Endothelial cell of umbilical vein (primary cell): ENCODE measurements at regions not wholly inside any gene's neighbourhood (a gene's known extent, or its start where the extent isn't known, plus 50 kb on each side); places are given as distances from the start of the nearest gene placed in this dataset.

Experiments
- BruUV-seq: library from RNA; stranded (reverse); fragments of 400-500 nt; replicated peaks from 2 replicates; lab custom pipeline; 2021; lab: Mats Ljungman, UMichigan
- CTCF ChIA-PET: fragments of 300-600, 350-600 bp; sonication (Branson Sonifier 250); formaldehyde crosslinking; loops from one replicate; lab custom pipeline; 2021; ENCODE audit warnings: antibody characterized with exemption, inconsistent platforms; lab: Charles Lee
- POLR2A ChIA-PET: fragments of 300-600, 350-600 bp; sonication (Branson Sonifier 250); formaldehyde crosslinking; loops from one replicate; lab custom pipeline; 2021; ENCODE audit warnings: antibody characterized with exemption, inconsistent platforms; lab: Charles Lee
- DNase-seq: peaks from one replicate; pipeline ENCODE4 v3.0.0-alpha.2; 2011; ENCODE audit warnings: low read depth, low spot score
- FAIRE-seq: peaks from 2 replicates; lab custom pipeline; 2011; peaks lifted over from hg19 to GRCh38; lab: Jason Lieb, UNC
- H2AFZ ChIP-seq: 2 replicates; pipeline ENCODE4 v1.6.0; 2012; ENCODE audit warnings: low read depth, low read length, control low read depth, inconsistent platforms
- H3K27ac ChIP-seq: 2 replicates; pipeline ENCODE4 v1.5.1; 2011; ENCODE audit warnings: low read depth, mild to moderate bottlenecking, control low read depth, low read length, moderate library complexity; ENCODE audit not compliant: insufficient read depth
- H3K27me3 ChIP-seq, 2 experiments: 2 replicates each; pipeline versions ENCODE4 v1.6.0 to v1.6.1; 2011; ENCODE audit warnings: low read length in 2 of 2, mixed read lengths in 1 of 2; ENCODE audit not compliant: control insufficient read depth in 2 of 2, insufficient read depth in 2 of 2
- H3K36me3 ChIP-seq, 2 experiments: 2 replicates in 1 of 2; 3 replicates in 1 of 2; pipeline ENCODE4 v1.5.1; 2011; ENCODE audit warnings: low read length in 2 of 2, mild to moderate bottlenecking in 1 of 2, moderate library complexity in 1 of 2; ENCODE audit not compliant: control insufficient read depth in 2 of 2, insufficient read depth in 2 of 2; ENCODE audit errors: extremely low read depth in 1 of 2
- H3K4me1 ChIP-seq: 3 replicates; pipeline ENCODE4 v1.5.1; 2011; ENCODE audit warnings: mild to moderate bottlenecking, low read length; ENCODE audit not compliant: control insufficient read depth, insufficient read depth; ENCODE audit errors: extremely low read depth
- H3K4me2 ChIP-seq: 2 replicates; pipeline ENCODE4 v1.6.1; 2011; ENCODE audit warnings: low read length, control low read depth, mixed read lengths; ENCODE audit not compliant: insufficient read depth
- H3K4me3 ChIP-seq, 3 experiments: fragments of 200-600 bp in 1 of 3; sonication (generic), shearing (Covaris generic) in 1 of 3; replicated peaks in 1 of 3; 2 replicates each; pipeline ENCODE4 v1.5.1; 2011 to 2016; ENCODE audit warnings: control low read depth in 3 of 3, low read length in 3 of 3, mild to moderate bottlenecking in 2 of 3, inconsistent platforms in 1 of 3, low read depth in 1 of 3, moderate library complexity in 1 of 3; ENCODE audit not compliant: insufficient read depth in 1 of 3
- H3K79me2 ChIP-seq: 2 replicates; pipeline ENCODE4 v1.6.0; 2012; ENCODE audit warnings: low read length, inconsistent platforms; ENCODE audit not compliant: control insufficient read depth, insufficient read depth
- H3K9ac ChIP-seq: replicated peaks from 2 replicates; pipeline ENCODE3; 2011; ENCODE audit warnings: low read length, control low read depth; ENCODE audit not compliant: insufficient read depth; ENCODE audit errors: extremely low read depth
- H3K9me1 ChIP-seq: replicated peaks from 3 replicates; pipeline ENCODE4 v1.6.0; 2011; ENCODE audit warnings: mild to moderate bottlenecking, low read length; ENCODE audit not compliant: control insufficient read depth, insufficient read depth; ENCODE audit errors: extremely low read depth
- H3K9me3 ChIP-seq: replicated peaks from 2 replicates; pipeline ENCODE4 v1.5.1; 2012; ENCODE audit warnings: low read length, inconsistent platforms; ENCODE audit not compliant: control insufficient read depth, insufficient read depth
- H4K20me1 ChIP-seq: replicated peaks from 2 replicates; pipeline ENCODE3; 2011; ENCODE audit warnings: mild to moderate bottlenecking, low read length; ENCODE audit not compliant: control insufficient read depth, insufficient read depth; ENCODE audit errors: extremely low read depth
- EZH2 ChIP-seq: IDR thresholded peaks from 2 replicates; pipeline ENCODE4 v1.6.1; 2012; ENCODE audit warnings: borderline replicate concordance, low read depth, mild to moderate bottlenecking, moderate library complexity, low read length, inconsistent platforms; ENCODE audit not compliant: severe bottlenecking
- FOS ChIP-seq: IDR thresholded peaks from 2 replicates; pipeline ENCODE4 v1.6.1; 2011; ENCODE audit warnings: mild to moderate bottlenecking, low read length, moderate library complexity, borderline replicate concordance; ENCODE audit not compliant: insufficient read depth
- GATA2 ChIP-seq: IDR thresholded peaks from 2 replicates; pipeline ENCODE4 v1.7.0; 2011; ENCODE audit warnings: low read depth, mild to moderate bottlenecking, moderate library complexity, mixed read lengths, low read length; ENCODE audit not compliant: insufficient read length, insufficient read depth
- JUN ChIP-seq: IDR thresholded peaks from 2 replicates; pipeline ENCODE4 v1.6.1; 2011; ENCODE audit warnings: borderline replicate concordance, low read depth; ENCODE audit not compliant: insufficient read length, insufficient read depth
- MYC ChIP-seq: IDR thresholded peaks from one replicate; pipeline ENCODE4 v1.6.1; 2011; ENCODE audit warnings: mild to moderate bottlenecking, low read depth, low read length
- POLR2A ChIP-seq: IDR thresholded peaks from 2 replicates; pipeline ENCODE4 v1.6.1; 2012; ENCODE audit warnings: low read depth, mild to moderate bottlenecking, control low read depth, low read length
- POLR2AphosphoS5 ChIP-seq: IDR thresholded peaks from 2 replicates; pipeline ENCODE4 v1.6.1; 2012; ENCODE audit warnings: low read depth, mild to moderate bottlenecking, control low read depth, low read length, moderate library complexity; ENCODE audit not compliant: insufficient read depth
- dilution Hi-C: fragments of 300-500 bp; cut with MboI; formaldehyde crosslinking; loops from one replicate; pipeline ENCODE4 v1.15.0; 2019; ENCODE audit warnings: low sequenced_read_pairs; ENCODE audit not compliant: extremely low pct_ligation_motif_present
- intact Hi-C: fragments of 100-400 bp; cut with micrococcal nuclease; formaldehyde crosslinking; loops from one replicate; pipeline ENCODE4 v1.10.0; 2022
- TF ChIP-seq, protein P1 (sequence below): IDR thresholded peaks from 2 replicates; pipeline ENCODE4 v1.6.1; 2011; ENCODE audit not compliant: insufficient read depth, insufficient read length
- TF ChIP-seq, protein P2 (sequence below), 2 donors: IDR thresholded peaks; 1 replicate in 1 of 2; 2 replicates in 1 of 2; pipeline ENCODE4 v1.5.1; 2011; ENCODE audit warnings: low read length in 2 of 2, mild to moderate bottlenecking in 2 of 2, moderate library complexity in 2 of 2, control low read depth in 1 of 2, inconsistent platforms in 1 of 2, low read depth in 1 of 2; ENCODE audit not compliant: insufficient read depth in 1 of 2; ENCODE audit errors: extremely low read depth in 1 of 2

DNA sequence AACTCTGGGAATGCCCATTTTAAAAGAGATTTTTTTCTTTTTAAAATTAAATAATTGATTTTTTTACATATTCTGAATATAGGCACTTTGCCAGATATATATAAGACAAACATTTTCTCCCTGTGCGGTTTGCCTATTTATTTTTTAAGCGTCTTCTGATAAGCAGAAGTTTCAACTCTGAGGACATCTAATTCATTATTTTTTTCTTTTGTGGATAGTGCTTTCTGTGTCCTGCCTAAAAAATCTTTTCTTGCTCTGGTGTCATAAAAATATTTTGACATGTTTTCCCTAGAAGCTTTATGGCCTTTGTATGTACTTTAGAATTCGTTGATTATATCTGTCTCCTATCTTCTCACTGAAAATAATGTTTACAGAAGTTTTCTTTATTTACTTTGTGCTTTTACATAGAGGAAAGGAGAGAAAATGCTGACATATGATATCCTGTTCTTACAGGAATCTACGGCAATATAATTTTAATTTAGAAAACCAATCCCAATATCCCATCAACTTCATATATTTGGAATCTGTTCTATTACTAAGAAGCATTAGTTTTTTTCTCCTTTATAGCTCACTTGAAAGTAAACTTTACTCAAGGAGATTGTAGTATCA is 111.9 kb upstream of the EFNA5 start:
- Histone ChIP-seq H3K27ac (no peak overlapping the region), H2AFZ (no peak overlapping the region), H3K4me3 (no peak overlapping the region), H3K4me2 (no peak overlapping the region), H4K20me1 (no peaks in the 10 kb centered on the region), H3K27me3 (peaks cover 0 to 2% of the 10 kb centered on the region in 2 experiments), H3K9me1 (no peaks in the 10 kb centered on the region), H3K9me3 (no peaks in the 10 kb centered on the region), H3K79me2 (no peaks in the 10 kb centered on the region), H3K9ac (no peak overlapping the region), H3K4me1 (no peaks in the 10 kb centered on the region), H3K36me3 (no peaks in the 10 kb centered on the region)
- dilution Hi-C loops: no loop called here
- TF ChIP-seq POLR2A (no peak), FOS (no peak), GATA2 (no peak), POLR2AphosphoS5 (no peak), EZH2 (no peak), MYC (no peak), JUN (no peak)
- TF ChIP-seq, protein P1, sequence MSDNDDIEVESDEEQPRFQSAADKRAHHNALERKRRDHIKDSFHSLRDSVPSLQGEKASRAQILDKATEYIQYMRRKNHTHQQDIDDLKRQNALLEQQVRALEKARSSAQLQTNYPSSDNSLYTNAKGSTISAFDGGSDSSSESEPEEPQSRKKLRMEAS: no peak
- TF ChIP-seq, protein P2, sequence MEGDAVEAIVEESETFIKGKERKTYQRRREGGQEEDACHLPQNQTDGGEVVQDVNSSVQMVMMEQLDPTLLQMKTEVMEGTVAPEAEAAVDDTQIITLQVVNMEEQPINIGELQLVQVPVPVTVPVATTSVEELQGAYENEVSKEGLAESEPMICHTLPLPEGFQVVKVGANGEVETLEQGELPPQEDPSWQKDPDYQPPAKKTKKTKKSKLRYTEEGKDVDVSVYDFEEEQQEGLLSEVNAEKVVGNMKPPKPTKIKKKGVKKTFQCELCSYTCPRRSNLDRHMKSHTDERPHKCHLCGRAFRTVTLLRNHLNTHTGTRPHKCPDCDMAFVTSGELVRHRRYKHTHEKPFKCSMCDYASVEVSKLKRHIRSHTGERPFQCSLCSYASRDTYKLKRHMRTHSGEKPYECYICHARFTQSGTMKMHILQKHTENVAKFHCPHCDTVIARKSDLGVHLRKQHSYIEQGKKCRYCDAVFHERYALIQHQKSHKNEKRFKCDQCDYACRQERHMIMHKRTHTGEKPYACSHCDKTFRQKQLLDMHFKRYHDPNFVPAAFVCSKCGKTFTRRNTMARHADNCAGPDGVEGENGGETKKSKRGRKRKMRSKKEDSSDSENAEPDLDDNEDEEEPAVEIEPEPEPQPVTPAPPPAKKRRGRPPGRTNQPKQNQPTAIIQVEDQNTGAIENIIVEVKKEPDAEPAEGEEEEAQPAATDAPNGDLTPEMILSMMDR (IDR thresholded peaks at IDR 0.05; ENCODE audit: extremely low read depth in 1 of 2, insufficient read depth in 1 of 2, low read depth in 1 of 2, low read length in 2 of 2): no peak
- DNase-seq (no peak), FAIRE-seq (no peak)
- BruUV-seq: no TSS peak
- POLR2A ChIA-PET: no interaction called here
- intact Hi-C loops: no loop called here
- CTCF ChIA-PET: no interaction called here
